GM12878 (cell line): ENCODE measurements at regions not wholly inside any gene's neighbourhood (a gene's known extent, or its start where the extent isn't known, plus 50 kb on each side); places are given as distances from the start of the nearest gene placed in this dataset.

Source experiments
- ATAC-seq: fragments of 200-7000 bp; cut with Tn5 transposase; 3 replicates; pipeline ENCODE4 v1.9.1; 2020; ENCODE audit warnings: mild to moderate bottlenecking, moderate library complexity
- BruUV-seq: library from RNA; stranded (reverse); fragments of 400-500 nt; replicated peaks from 2 replicates; lab custom pipeline; 2021; lab: Mats Ljungman, UMichigan
- CTCF ChIA-PET: fragments of 300-600 bp; sonication (Branson Sonifier 250); formaldehyde crosslinking; extraction: SDS; loops from one replicate; lab custom pipeline; 2021; ENCODE audit warnings: inconsistent platforms; lab: Yijun Ruan, JAX
- POLR2A ChIA-PET: fragments of 350-600 bp; formaldehyde crosslinking; extraction: SDS; loops from one replicate; lab custom pipeline; 2021; ENCODE audit warnings: inconsistent platforms; lab: Charles Lee
- RAD21 ChIA-PET: fragments of 300-600 bp; sonication (Branson Sonifier 250); formaldehyde crosslinking; loops from one replicate; lab custom pipeline; 2023; ENCODE audit warnings: antibody characterized with exemption; ENCODE audit not compliant: unreplicated experiment; lab: Charles Lee
- SMC1A ChIA-PET: fragments of 300-600 bp; sonication (Branson Sonifier 250); formaldehyde crosslinking; loops from one replicate; lab custom pipeline; 2023; ENCODE audit not compliant: unreplicated experiment, uncharacterized antibody; lab: Charles Lee
- DNase-seq: peaks from one replicate; pipeline ENCODE4 v3.0.0-alpha.2; 2011; ENCODE audit warnings: low read depth, low spot score
- FAIRE-seq: peaks from 3 replicates; lab custom pipeline; 2011; peaks lifted over from hg19 to GRCh38; lab: Jason Lieb, UNC
- H2AFZ ChIP-seq: 2 replicates; pipeline ENCODE4 v1.6.0; 2011; ENCODE audit warnings: low read depth, low read length, control low read depth; ENCODE audit not compliant: control insufficient read depth
- H3K27ac ChIP-seq: 2 replicates; pipeline ENCODE4 v1.5.1; 2011; ENCODE audit warnings: control low read depth; ENCODE audit not compliant: control insufficient read depth, insufficient read depth
- H3K27me3 ChIP-seq, 2 experiments: replicated peaks in 1 of 2; 2 replicates each; pipeline versions ENCODE4 v1.6.0 to v1.6.1; 2011; ENCODE audit warnings: low read length in 1 of 2; ENCODE audit not compliant: control insufficient read depth in 2 of 2, insufficient read depth in 2 of 2
- H3K36me3 ChIP-seq, 2 experiments: 2 replicates each; pipeline ENCODE4 v1.5.1; 2011; ENCODE audit warnings: low read length in 1 of 2; ENCODE audit not compliant: control insufficient read depth in 2 of 2, insufficient read depth in 2 of 2
- H3K4me1 ChIP-seq: 2 replicates; pipeline ENCODE4 v1.6.1; 2011; ENCODE audit warnings: mild to moderate bottlenecking, low read length, moderate library complexity, mixed read lengths; ENCODE audit not compliant: control insufficient read depth, insufficient read depth
- H3K4me2 ChIP-seq: 2 replicates; pipeline ENCODE4 v1.6.0; 2011; ENCODE audit warnings: control low read depth; ENCODE audit not compliant: control insufficient read depth, insufficient read depth
- H3K4me3 ChIP-seq: fragments of 200-600 bp; sonication (generic); 2 replicates; pipeline ENCODE4 v1.5.1; 2016
- H3K79me2 ChIP-seq: 2 replicates; pipeline ENCODE4 v1.6.0; 2011; ENCODE audit warnings: low read length; ENCODE audit not compliant: control insufficient read depth, insufficient read depth
- H3K9ac ChIP-seq: 2 replicates; pipeline ENCODE4 v1.8.0; 2011; ENCODE audit warnings: low read length, control low read depth, mixed read lengths; ENCODE audit not compliant: control insufficient read depth, insufficient read depth
- H3K9me3 ChIP-seq: replicated peaks from 3 replicates; pipeline ENCODE4 v1.5.1; 2011; ENCODE audit warnings: mild to moderate bottlenecking, low read length; ENCODE audit not compliant: control insufficient read depth, insufficient read depth
- H4K20me1 ChIP-seq: 2 replicates; pipeline ENCODE4 v1.6.0; 2011; ENCODE audit not compliant: control insufficient read depth, insufficient read depth
- EZH2 ChIP-seq: IDR thresholded peaks from 2 replicates; pipeline ENCODE4 v1.6.1; 2012; ENCODE audit warnings: low read depth, mild to moderate bottlenecking, control low read depth, inconsistent platforms, low read length, borderline replicate concordance; ENCODE audit not compliant: control insufficient read depth
- FOXK2 ChIP-seq: fragments of 450-650 bp; IDR thresholded peaks from 2 replicates; pipeline ENCODE4 v1.6.1; 2017; ENCODE audit warnings: mild to moderate bottlenecking, moderate library complexity
- IKZF1 ChIP-seq: fragments of 450-650 bp; conservative IDR thresholded peaks from 2 replicates; pipeline ENCODE4 v1.6.1; 2017; ENCODE audit warnings: antibody characterized with exemption, mild to moderate bottlenecking
- MYB ChIP-seq: fragments of 150-350 bp; IDR thresholded peaks from 2 replicates; pipeline ENCODE4 v1.6.1; 2014; ENCODE audit warnings: mild to moderate bottlenecking, low read depth, low read length, borderline replicate concordance
- PAX5 ChIP-seq: IDR thresholded peaks from 2 replicates; pipeline ENCODE4 v1.6.1; 2011; ENCODE audit warnings: low read depth, low read length, borderline replicate concordance
- POU2F2 ChIP-seq: IDR thresholded peaks from 3 replicates; pipeline ENCODE4 v1.6.1; 2011; ENCODE audit warnings: low read depth, mild to moderate bottlenecking, low read length, borderline replicate concordance
- SMAD1 ChIP-seq: fragments of 450-650 bp; IDR thresholded peaks from 2 replicates; pipeline ENCODE4 v1.6.1; 2018; ENCODE audit warnings: mild to moderate bottlenecking, low read depth; ENCODE audit not compliant: partially characterized antibody
- SMARCA5 ChIP-seq: fragments of 450-650 bp; IDR thresholded peaks from 2 replicates; pipeline ENCODE4 v1.6.1; 2017; ENCODE audit warnings: mild to moderate bottlenecking
- ZBTB11 ChIP-seq: fragments of 450-650 bp; formaldehyde crosslinking; IDR thresholded peaks from 2 replicates; pipeline ENCODE4 v1.5.0; 2022; ENCODE audit warnings: mild to moderate bottlenecking, missing genetic modification characterization
- ZNF207 ChIP-seq: fragments of 450-650 bp; IDR thresholded peaks from 2 replicates; pipeline ENCODE4 v1.6.1; 2014; ENCODE audit warnings: antibody characterized with exemption, mild to moderate bottlenecking, borderline replicate concordance
- WGBS: methylation state at CpG from one replicate; pipeline ENCODE4 v1.1.6; 2016; ENCODE audit warnings: low lambda C conversion rate; ENCODE audit not compliant: insufficient replicate concordance, insufficient coverage; ENCODE audit errors: missing lambda C conversion rate; 5-methylcytosine and 5-hydroxymethylcytosine counted together
- in situ Hi-C: fragments of 300-500 bp; cut with MboI; formaldehyde crosslinking; loops from 9 replicates; pipeline ENCODE4 v1.14.3; 2018; ENCODE audit warnings: mixed read lengths
- intact Hi-C: fragments of 100-400 bp; cut with micrococcal nuclease; formaldehyde crosslinking; loops from one replicate; pipeline ENCODE4 v1.14.2; 2022; ENCODE audit not compliant: unreplicated experiment
- TF ChIP-seq, protein P1 (sequence below): IDR thresholded peaks from 2 replicates; pipeline ENCODE4 v1.6.1; 2012; ENCODE audit warnings: low read length, inconsistent platforms

GRCh38 chr20:33910529-33911327 lies 83.0 kb upstream of the RALY start:
- intact Hi-C loops (no loop called here), in situ Hi-C loops (no loop called here)
- Histone ChIP-seq H3K4me1 (peaks cover 8% of the 10 kb centered on the region), H3K27me3 (no peaks in the 10 kb centered on the region), H3K4me3 (no peak overlapping the region; the same call in 1 of the 2 replicates), H3K27ac (peak overlapping the region; percentile 33), H4K20me1 (no peaks in the 10 kb centered on the region), H2AFZ (no peak overlapping the region; the same call in 1 of the 2 replicates), H3K9me3 (no peaks in the 10 kb centered on the region), H3K4me2 (peak overlapping the region; percentile 58), H3K9ac (0 out of 2 replicates have a peak overlapping the region, but pooled peaks have one; percentile 8), H3K36me3 (no peaks in the 10 kb centered on the region), H3K79me2 (no peaks in the 10 kb centered on the region)
- 43% methylated on average over 6 of the region's 6 CpGs for WGBS
- BruUV-seq, result no TSS peak
- ChIA-PET CTCF (interaction anchor here (0.6 to 1.3 kb wide), 8 partner anchors 28 to 209 kb away, joined by 3 to 5 read pairs (median 4); partner anchors contain the start of gene EIF2S2), POLR2A (no interaction called here), RAD21 (no interaction called here), SMC1A (no interaction called here)
- ATAC-seq, result peak; percentile 77
- TF ChIP-seq SMARCA5 (no peak), PAX5 (0 out of 2 replicates have a peak, but pooled peaks have one; percentile 57)
- FAIRE-seq, result peak; percentile 59
- DNase-seq, result no peak

- H3K9ac ChIP-seq, result no peak overlapping the region
- H3K9me3 ChIP-seq, result no peaks in the 10 kb centered on the region
- ChIA-PET RAD21 (interaction anchor here (0.9 to 2.7 kb wide), 7 partner anchors 10 to 215 kb away, joined by 3 to 9 read pairs (median 5); no protein-coding TSS in a partner anchor), CTCF (interaction anchor here (0.6 to 6.1 kb wide), 23 partner anchors 8 to 220 kb away, joined by 3 to 43 read pairs (median 4); no protein-coding TSS in a partner anchor), POLR2A (interaction anchor here (0.5 kb wide), 1 partner anchor 12 kb away, joined by 5 read pairs; no protein-coding TSS in a partner anchor), SMC1A (interaction anchor here (0.9 to 1.7 kb wide), 12 partner anchors 9 to 214 kb away, joined by 3 to 6 read pairs (median 4); no protein-coding TSS in a partner anchor)
- H3K27ac ChIP-seq, result no peak overlapping the region
- BruUV-seq, result no TSS peak
- H3K4me3 ChIP-seq, result no peak overlapping the region
- no peak for FAIRE-seq
- in situ Hi-C loops, result no loop called here
- DNase-seq, result no peak
- 75% methylated on average over 4 of the region's 4 CpGs for WGBS
- no peaks in the 10 kb centered on the region for H3K79me2 ChIP-seq
- ATAC-seq, result peak; percentile 42; the same call in 2 of the 3 replicates
- no peaks in the 10 kb centered on the region for H3K36me3 ChIP-seq
- H3K27me3 ChIP-seq, result no peaks in the 10 kb centered on the region
- H4K20me1 ChIP-seq, result no peaks in the 10 kb centered on the region
- H3K4me2 ChIP-seq, result no peak overlapping the region
- H3K4me1 ChIP-seq, result peaks cover 16% of the 10 kb centered on the region
- H2AFZ ChIP-seq, result no peak overlapping the region
- intact Hi-C loops, result loop anchor here (5.0 kb wide), 3 partner anchors 53 to 212 kb away; no protein-coding TSS in a partner anchor
- TF ChIP-seq IKZF1 (no peak), EZH2 (no peak), ZNF207 (no peak), ZBTB11 (CRISPR knock-in tag) (no peak), FOXK2 (no peak), POU2F2 (no peak), MYB (no peak), SMAD1 (no peak)
- TF ChIP-seq, protein P1, sequence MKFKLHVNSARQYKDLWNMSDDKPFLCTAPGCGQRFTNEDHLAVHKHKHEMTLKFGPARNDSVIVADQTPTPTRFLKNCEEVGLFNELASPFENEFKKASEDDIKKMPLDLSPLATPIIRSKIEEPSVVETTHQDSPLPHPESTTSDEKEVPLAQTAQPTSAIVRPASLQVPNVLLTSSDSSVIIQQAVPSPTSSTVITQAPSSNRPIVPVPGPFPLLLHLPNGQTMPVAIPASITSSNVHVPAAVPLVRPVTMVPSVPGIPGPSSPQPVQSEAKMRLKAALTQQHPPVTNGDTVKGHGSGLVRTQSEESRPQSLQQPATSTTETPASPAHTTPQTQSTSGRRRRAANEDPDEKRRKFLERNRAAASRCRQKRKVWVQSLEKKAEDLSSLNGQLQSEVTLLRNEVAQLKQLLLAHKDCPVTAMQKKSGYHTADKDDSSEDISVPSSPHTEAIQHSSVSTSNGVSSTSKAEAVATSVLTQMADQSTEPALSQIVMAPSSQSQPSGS, result no peak
These were observed 78.8 kb upstream of the RALY start for GRCh38 chr20:33914919-33915318.
